HL-60 (cell line): ENCODE measurements at regions not wholly inside any gene's neighbourhood (a gene's known extent, or its start where the extent isn't known, plus 50 kb on each side); places are given as distances from the start of the nearest gene placed in this dataset.

Source experiments
- DNase-seq, 2 experiments: peaks; one replicate each; pipeline ENCODE4 v3.0.0-alpha.2; 2010 to 2020; ENCODE audit warnings: low read depth in 1 of 2, low spot score in 1 of 2
- H3K27ac ChIP-seq: fragments of 250-450 bp; sonication (Bioruptor Pico); replicated peaks from 2 replicates; pipeline ENCODE4 v1.5.1; 2020; ENCODE audit warnings: mild to moderate bottlenecking, moderate library complexity
- H3K27me3 ChIP-seq: fragments of 250-450 bp; sonication (Bioruptor Pico); 2 replicates; pipeline ENCODE4 v1.5.1; 2021; ENCODE audit warnings: mild to moderate bottlenecking, moderate library complexity; ENCODE audit not compliant: insufficient read depth, poor library complexity, severe bottlenecking
- H3K4me3 ChIP-seq: replicated peaks from 2 replicates; pipeline ENCODE4 v1.5.1; 2011; ENCODE audit warnings: mild to moderate bottlenecking, control low read depth, low read length; ENCODE audit not compliant: insufficient read depth
- GABPA ChIP-seq: IDR thresholded peaks from 2 replicates; pipeline ENCODE4 v1.6.1; 2012; ENCODE audit warnings: low read depth
- POLR2AphosphoS5 ChIP-seq: IDR thresholded peaks from 2 replicates; pipeline ENCODE4 v1.6.1; 2012; ENCODE audit warnings: low read depth
- SPI1 ChIP-seq: IDR thresholded peaks from 2 replicates; pipeline ENCODE4 v1.6.1; 2012; ENCODE audit warnings: low read depth, mild to moderate bottlenecking, borderline replicate concordance
- TF ChIP-seq, protein P1 (sequence below): IDR thresholded peaks from 2 replicates; pipeline ENCODE4 v1.6.1; 2012; ENCODE audit warnings: low read depth; ENCODE audit not compliant: insufficient replicate concordance
- TF ChIP-seq, protein P2 (sequence below): IDR thresholded peaks from one replicate; pipeline ENCODE4 v1.5.1; 2011; ENCODE audit warnings: low read length, control low read depth, inconsistent platforms; ENCODE audit not compliant: insufficient read depth

DNA sequence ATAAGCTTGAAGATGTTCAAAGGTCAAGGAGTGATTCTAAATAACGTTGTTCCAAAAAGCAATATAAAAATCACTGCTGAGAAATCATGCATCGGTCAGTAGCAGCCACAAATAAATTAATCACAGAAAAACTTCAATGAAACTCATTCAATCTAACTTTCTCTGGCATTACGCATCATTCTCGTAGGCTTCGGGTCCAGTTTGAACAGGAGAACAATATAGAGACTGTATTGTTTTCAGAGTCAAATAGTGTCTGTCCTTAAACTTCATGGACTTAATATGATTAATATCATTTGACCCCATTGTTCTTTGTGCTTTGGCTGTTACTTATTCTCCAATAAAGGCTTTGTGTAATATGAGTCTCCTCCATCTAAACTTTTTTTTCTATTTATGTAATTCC is 200.4 kb downstream of the C6orf118 start:
- H3K4me3 ChIP-seq, result no peak overlapping the region
- DNase-seq, result no peak
- TF ChIP-seq SPI1 (no peak), GABPA (no peak), POLR2AphosphoS5 (no peak)
- TF ChIP-seq, protein P1, sequence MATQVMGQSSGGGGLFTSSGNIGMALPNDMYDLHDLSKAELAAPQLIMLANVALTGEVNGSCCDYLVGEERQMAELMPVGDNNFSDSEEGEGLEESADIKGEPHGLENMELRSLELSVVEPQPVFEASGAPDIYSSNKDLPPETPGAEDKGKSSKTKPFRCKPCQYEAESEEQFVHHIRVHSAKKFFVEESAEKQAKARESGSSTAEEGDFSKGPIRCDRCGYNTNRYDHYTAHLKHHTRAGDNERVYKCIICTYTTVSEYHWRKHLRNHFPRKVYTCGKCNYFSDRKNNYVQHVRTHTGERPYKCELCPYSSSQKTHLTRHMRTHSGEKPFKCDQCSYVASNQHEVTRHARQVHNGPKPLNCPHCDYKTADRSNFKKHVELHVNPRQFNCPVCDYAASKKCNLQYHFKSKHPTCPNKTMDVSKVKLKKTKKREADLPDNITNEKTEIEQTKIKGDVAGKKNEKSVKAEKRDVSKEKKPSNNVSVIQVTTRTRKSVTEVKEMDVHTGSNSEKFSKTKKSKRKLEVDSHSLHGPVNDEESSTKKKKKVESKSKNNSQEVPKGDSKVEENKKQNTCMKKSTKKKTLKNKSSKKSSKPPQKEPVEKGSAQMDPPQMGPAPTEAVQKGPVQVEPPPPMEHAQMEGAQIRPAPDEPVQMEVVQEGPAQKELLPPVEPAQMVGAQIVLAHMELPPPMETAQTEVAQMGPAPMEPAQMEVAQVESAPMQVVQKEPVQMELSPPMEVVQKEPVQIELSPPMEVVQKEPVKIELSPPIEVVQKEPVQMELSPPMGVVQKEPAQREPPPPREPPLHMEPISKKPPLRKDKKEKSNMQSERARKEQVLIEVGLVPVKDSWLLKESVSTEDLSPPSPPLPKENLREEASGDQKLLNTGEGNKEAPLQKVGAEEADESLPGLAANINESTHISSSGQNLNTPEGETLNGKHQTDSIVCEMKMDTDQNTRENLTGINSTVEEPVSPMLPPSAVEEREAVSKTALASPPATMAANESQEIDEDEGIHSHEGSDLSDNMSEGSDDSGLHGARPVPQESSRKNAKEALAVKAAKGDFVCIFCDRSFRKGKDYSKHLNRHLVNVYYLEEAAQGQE, result no peak
- TF ChIP-seq, protein P2, sequence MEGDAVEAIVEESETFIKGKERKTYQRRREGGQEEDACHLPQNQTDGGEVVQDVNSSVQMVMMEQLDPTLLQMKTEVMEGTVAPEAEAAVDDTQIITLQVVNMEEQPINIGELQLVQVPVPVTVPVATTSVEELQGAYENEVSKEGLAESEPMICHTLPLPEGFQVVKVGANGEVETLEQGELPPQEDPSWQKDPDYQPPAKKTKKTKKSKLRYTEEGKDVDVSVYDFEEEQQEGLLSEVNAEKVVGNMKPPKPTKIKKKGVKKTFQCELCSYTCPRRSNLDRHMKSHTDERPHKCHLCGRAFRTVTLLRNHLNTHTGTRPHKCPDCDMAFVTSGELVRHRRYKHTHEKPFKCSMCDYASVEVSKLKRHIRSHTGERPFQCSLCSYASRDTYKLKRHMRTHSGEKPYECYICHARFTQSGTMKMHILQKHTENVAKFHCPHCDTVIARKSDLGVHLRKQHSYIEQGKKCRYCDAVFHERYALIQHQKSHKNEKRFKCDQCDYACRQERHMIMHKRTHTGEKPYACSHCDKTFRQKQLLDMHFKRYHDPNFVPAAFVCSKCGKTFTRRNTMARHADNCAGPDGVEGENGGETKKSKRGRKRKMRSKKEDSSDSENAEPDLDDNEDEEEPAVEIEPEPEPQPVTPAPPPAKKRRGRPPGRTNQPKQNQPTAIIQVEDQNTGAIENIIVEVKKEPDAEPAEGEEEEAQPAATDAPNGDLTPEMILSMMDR, result no peak

DNA sequence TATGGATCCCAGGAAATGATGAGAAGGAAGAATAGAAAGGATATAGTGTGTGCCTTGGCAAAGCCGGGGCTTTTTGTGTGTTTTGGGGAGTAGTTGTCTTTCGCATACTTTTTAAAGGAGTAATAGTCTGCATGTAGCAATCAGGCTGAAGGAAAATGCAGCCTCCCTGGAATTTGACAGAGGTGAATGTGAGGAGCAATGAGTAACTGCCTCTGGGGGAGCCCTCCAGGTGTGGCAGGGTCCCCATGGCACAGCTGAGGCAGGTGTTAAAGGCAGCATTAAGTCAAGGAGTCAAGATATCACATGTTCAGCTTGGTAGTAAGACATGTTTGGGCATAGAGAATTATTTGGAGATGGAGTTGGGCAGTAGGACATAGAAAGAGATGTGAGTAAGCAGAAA is 203.1 kb downstream of the C6orf118 start:
- H3K27ac ChIP-seq, result no peak overlapping the region
- H3K27me3 ChIP-seq, result no peaks in the 10 kb centered on the region
- TF ChIP-seq POLR2AphosphoS5, result no peak
- H3K4me3 ChIP-seq, result no peak overlapping the region
- no peak for DNase-seq

More for the DNA sequence above, 200.4 kb downstream of the C6orf118 start:
- Histone ChIP-seq H3K27me3 (no peaks in the 10 kb centered on the region), H3K27ac (no peak overlapping the region)

DNA sequence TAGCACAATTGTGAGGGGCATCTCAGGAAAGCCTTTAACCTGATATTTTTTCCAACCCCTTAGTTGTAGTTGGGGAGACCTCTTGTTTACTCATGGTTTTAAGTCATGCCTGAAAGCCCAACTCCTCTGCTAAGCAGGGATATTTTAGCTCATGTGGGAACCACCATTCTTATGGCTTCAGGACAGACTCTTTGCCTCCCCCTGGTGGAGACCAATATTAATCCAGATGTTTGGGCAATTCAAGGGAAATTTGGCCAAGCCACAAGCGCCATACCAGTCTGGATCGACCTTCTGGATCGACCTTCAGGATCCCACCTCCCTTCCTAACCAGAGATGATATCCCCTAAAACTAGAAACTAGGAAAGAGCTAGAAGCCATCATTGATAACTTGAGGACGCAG is 211.2 kb downstream of the C6orf118 start:
- no peak for DNase-seq
- Histone ChIP-seq H3K27me3 (no peaks in the 10 kb centered on the region), H3K27ac (no peak overlapping the region), H3K4me3 (no peak overlapping the region)
- TF ChIP-seq, protein P2, result no peak
- TF ChIP-seq GABPA, result no peak
- no peak for TF ChIP-seq SPI1
- TF ChIP-seq, protein P1, result no peak
- TF ChIP-seq POLR2AphosphoS5, result no peak

DNA sequence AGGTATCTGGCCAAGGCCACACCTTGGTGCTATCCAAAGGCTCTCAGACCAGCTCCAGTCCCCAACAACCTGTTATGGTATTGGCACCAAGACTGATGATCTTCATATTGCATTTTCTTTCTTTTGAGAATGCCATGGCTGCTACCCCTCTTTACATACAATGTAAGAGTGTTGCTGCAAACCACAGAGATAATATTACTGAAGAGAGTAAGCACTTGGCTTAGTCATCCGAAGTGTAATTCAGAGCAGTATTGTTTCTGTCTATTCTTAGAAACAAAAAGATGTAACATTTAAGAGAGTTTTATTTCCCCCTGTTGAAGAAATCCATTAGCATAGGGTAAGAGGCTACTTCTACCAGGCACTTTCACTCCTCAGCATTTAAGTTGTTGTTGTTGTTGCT is 212.5 kb downstream of the C6orf118 start:
- H3K27me3 ChIP-seq, result no peaks in the 10 kb centered on the region
- no peak overlapping the region for H3K4me3 ChIP-seq
- no peak overlapping the region for H3K27ac ChIP-seq
- no peak for TF ChIP-seq POLR2AphosphoS5
- TF ChIP-seq, protein P1, result no peak
- TF ChIP-seq, protein P2, result no peak
- no peak for TF ChIP-seq SPI1
- TF ChIP-seq GABPA, result no peak
- DNase-seq, result no peak
